IMR-90 (cell line): ENCODE measurements at regions not wholly inside any gene's neighbourhood (a gene's known extent, or its start where the extent isn't known, plus 50 kb on each side); places are given as distances from the start of the nearest gene placed in this dataset.

ENCODE experiments used
- ATAC-seq: fragments of 200-7000 bp; cut with Tn5 transposase; 2 replicates; pipeline ENCODE4 v1.9.1; 2020; ENCODE audit warnings: low read depth, mild to moderate bottlenecking, moderate library complexity
- BruUV-seq: library from RNA; stranded (reverse); fragments of 400-500 nt; replicated peaks from 2 replicates; lab custom pipeline; 2021; lab: Mats Ljungman, UMichigan
- CTCF ChIA-PET: fragments of 300-600 bp; formaldehyde crosslinking; extraction: SDS; loops from one replicate; lab custom pipeline; 2021; ENCODE audit warnings: antibody characterized with exemption; lab: Yijun Ruan, JAX
- POLR2A ChIA-PET: fragments of 300-600 bp; sonication (Branson Sonifier 250); formaldehyde crosslinking; loops from one replicate; lab custom pipeline; 2022; ENCODE audit warnings: antibody characterized with exemption; ENCODE audit not compliant: unreplicated experiment; lab: Charles Lee
- DNase-seq: peaks from one replicate; pipeline ENCODE4 v3.0.0; 2013
- H2AFZ ChIP-seq: replicated peaks from 2 replicates; pipeline ENCODE3; 2013; ENCODE audit warnings: low read length, mild to moderate bottlenecking; ENCODE audit not compliant: poor library complexity
- H2AK5ac ChIP-seq: 2 replicates; pipeline ENCODE4 v1.6.1; 2013; ENCODE audit warnings: low read depth, low read length, inconsistent platforms
- H2AK9ac ChIP-seq: replicated peaks from 2 replicates; pipeline ENCODE3; 2013; ENCODE audit warnings: mild to moderate bottlenecking, low read depth, low read length, moderate library complexity; ENCODE audit not compliant: poor library complexity
- H2BK120ac ChIP-seq: 2 replicates; pipeline ENCODE4 v1.6.1; 2013; ENCODE audit warnings: low read depth, low read length, inconsistent platforms
- H2BK15ac ChIP-seq: 3 replicates; pipeline ENCODE4 v1.6.1; 2013; ENCODE audit warnings: low read depth, low read length, inconsistent platforms
- H2BK20ac ChIP-seq: 2 replicates; pipeline ENCODE4 v1.6.1; 2013; ENCODE audit warnings: low read depth, mild to moderate bottlenecking, inconsistent platforms, low read length, moderate library complexity
- H2BK5ac ChIP-seq: 2 replicates; pipeline ENCODE4 v1.6.1; 2013; ENCODE audit warnings: mild to moderate bottlenecking, low read depth, low read length, inconsistent platforms; ENCODE audit not compliant: poor library complexity, severe bottlenecking
- H3K14ac ChIP-seq: replicated peaks from 2 replicates; pipeline ENCODE4 v1.6.1; 2013; ENCODE audit warnings: low read depth, low read length, inconsistent platforms
- H3K18ac ChIP-seq: 2 replicates; pipeline ENCODE4 v1.6.1; 2013; ENCODE audit warnings: low read depth, low read length, control low read depth
- H3K23ac ChIP-seq: 2 replicates; pipeline ENCODE4 v1.6.1; 2013; ENCODE audit warnings: low read depth, low read length, inconsistent platforms
- H3K27ac ChIP-seq: 2 replicates; pipeline ENCODE4 v1.5.1; 2013; ENCODE audit warnings: mild to moderate bottlenecking, control low read depth, low read length; ENCODE audit not compliant: insufficient read depth
- H3K27me3 ChIP-seq: 2 replicates; pipeline ENCODE4 v1.6.1; 2013; ENCODE audit warnings: low read length; ENCODE audit not compliant: control insufficient read depth, insufficient read depth
- H3K36me3 ChIP-seq: 2 replicates; pipeline ENCODE4 v1.6.1; 2013; ENCODE audit warnings: low read length, mixed read lengths; ENCODE audit not compliant: control insufficient read depth, insufficient read depth
- H3K4ac ChIP-seq: 2 replicates; pipeline ENCODE4 v1.6.1; 2013; ENCODE audit warnings: low read depth, low read length, inconsistent platforms
- H3K4me1 ChIP-seq: 2 replicates; pipeline ENCODE4 v1.6.1; 2013; ENCODE audit warnings: low read length, mixed read lengths; ENCODE audit not compliant: control insufficient read depth, insufficient read depth
- H3K4me2 ChIP-seq: 2 replicates; pipeline ENCODE4 v1.6.1; 2013; ENCODE audit warnings: low read depth, mild to moderate bottlenecking, control low read depth, low read length, moderate library complexity
- H3K4me3 ChIP-seq: 2 replicates; pipeline ENCODE4 v1.5.1; 2013; ENCODE audit warnings: low read depth, mild to moderate bottlenecking, control low read depth, low read length, moderate library complexity; ENCODE audit not compliant: insufficient read depth
- H3K56ac ChIP-seq: 2 replicates; pipeline ENCODE4 v1.6.1; 2013; ENCODE audit warnings: low read length, inconsistent platforms; ENCODE audit not compliant: insufficient read depth; ENCODE audit errors: extremely low read depth
- H3K79me1 ChIP-seq, 2 experiments: 2 replicates each; pipeline ENCODE4 v1.6.1; 2013; ENCODE audit warnings: low read length in 2 of 2, inconsistent platforms in 1 of 2, low read depth in 1 of 2
- H3K9ac ChIP-seq: 2 replicates; pipeline ENCODE4 v1.6.1; 2013; ENCODE audit warnings: low read depth, low read length, control low read depth
- H3K9me1 ChIP-seq: 2 replicates; pipeline ENCODE4 v1.6.1; 2013; ENCODE audit warnings: low read length, inconsistent platforms; ENCODE audit not compliant: insufficient read depth
- H3K9me3 ChIP-seq: 2 replicates; pipeline ENCODE4 v1.6.1; 2013; ENCODE audit warnings: low read length; ENCODE audit not compliant: control insufficient read depth, insufficient read depth
- H4K20me1 ChIP-seq: 2 replicates; pipeline ENCODE4 v1.6.1; 2013; ENCODE audit warnings: low read length, inconsistent platforms; ENCODE audit not compliant: insufficient read depth
- H4K5ac ChIP-seq: 2 replicates; pipeline ENCODE4 v1.6.1; 2013; ENCODE audit warnings: mild to moderate bottlenecking, low read depth, low read length, control low read depth
- H4K8ac ChIP-seq, 2 experiments: 2 replicates each; pipeline ENCODE4 v1.6.1; 2013; ENCODE audit warnings: low read depth in 2 of 2, low read length in 2 of 2, control low read depth in 1 of 2, inconsistent platforms in 1 of 2
- H4K91ac ChIP-seq: 2 replicates; pipeline ENCODE4 v1.6.1; 2013; ENCODE audit warnings: low read depth, low read length, inconsistent platforms; ENCODE audit not compliant: insufficient read depth
- CHD1 ChIP-seq: IDR thresholded peaks from 2 replicates; pipeline ENCODE4 v1.6.1; 2012; ENCODE audit warnings: low read depth, low read length, improper control_type of control experiment
- RAD21 ChIP-seq: IDR thresholded peaks from 2 replicates; pipeline ENCODE4 v1.6.1; 2012; ENCODE audit warnings: low read length, improper control_type of control experiment
- WGBS, 2 experiments: methylation state at CpG; one replicate each; pipeline versions ENCODE4 v1.1.5 to v1.1.7; 2013; ENCODE audit warnings: missing lambda C conversion rate in 2 of 2; ENCODE audit not compliant: insufficient read length in 1 of 2; ENCODE audit errors: extremely low coverage in 2 of 2; 5-methylcytosine and 5-hydroxymethylcytosine counted together
- dilution Hi-C: fragments of 300-500 bp; cut with HindIII; formaldehyde crosslinking; loops from one replicate; pipeline ENCODE4 v1.14.3; 2018; ENCODE audit warnings: low sequenced_read_pairs; ENCODE audit not compliant: unreplicated experiment
- in situ Hi-C: fragments of 300-500 bp; cut with MboI; formaldehyde crosslinking; loops from 3 replicates; pipeline ENCODE4 v1.14.3; 2019; ENCODE audit warnings: low sequenced_read_pairs, inconsistent platforms, mixed read lengths
- intact Hi-C: fragments of 100-400 bp; cut with micrococcal nuclease; formaldehyde crosslinking; loops from 2 replicates; pipeline ENCODE4 v1.10.0; 2022

DNA sequence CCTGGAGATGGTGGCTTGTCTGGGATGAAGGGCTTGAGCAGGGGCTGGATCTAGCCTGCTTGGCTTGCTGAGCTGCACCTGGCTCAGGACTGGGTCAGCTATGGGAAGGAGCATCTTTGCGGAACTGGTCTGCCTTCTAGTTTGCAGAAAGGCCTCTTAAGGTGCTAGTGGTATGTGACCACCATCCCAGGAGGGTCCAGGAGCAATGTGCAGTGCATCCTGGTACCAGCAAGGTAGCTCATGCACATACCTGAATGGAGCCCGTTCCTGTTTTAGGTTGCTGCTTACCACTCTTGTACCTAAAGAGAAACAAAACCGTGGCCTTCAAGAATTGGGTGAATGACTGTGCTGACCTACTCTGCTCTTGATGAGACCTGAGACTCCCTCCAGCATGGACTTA, 118.6 kb upstream of the PELI1 start:
- ATAC-seq: no peak

More for the DNA sequence above, 118.6 kb upstream of the PELI1 start:
- 0 out of 2 replicates have a peak overlapping the region, but pooled peaks have one; percentile 3 for H3K14ac ChIP-seq
- no peak overlapping the region for H3K27ac ChIP-seq
- H3K79me1 ChIP-seq: no peaks in the 10 kb centered on the region
- ChIA-PET POLR2A (interaction anchor here (0.7 kb wide), 1 partner anchor 67 kb away, joined by 3 read pairs; no protein-coding TSS in a partner anchor), CTCF (interaction anchor here (0.6 kb wide), 1 partner anchor 44 kb away, joined by 3 read pairs; no protein-coding TSS in a partner anchor)
- peak overlapping the region; percentile 10; the same call in 1 of the 2 replicates for H3K18ac ChIP-seq
- H3K27me3 ChIP-seq: peaks cover 5% of the 10 kb centered on the region
- H2BK15ac ChIP-seq: peak overlapping the region; percentile 61; the same call in 1 of the 3 replicates
- H3K23ac ChIP-seq: no peak overlapping the region
- dilution Hi-C loops: no loop called here
- H2AK9ac ChIP-seq: no peak overlapping the region
- no peaks in the 10 kb centered on the region for H4K20me1 ChIP-seq
- intact Hi-C loops: loop anchor here (5.0 kb wide), 1 partner anchor 61 kb away; no protein-coding TSS in a partner anchor
- no peak overlapping the region for H4K8ac ChIP-seq
- H3K56ac ChIP-seq: no peak overlapping the region
- H3K9ac ChIP-seq: no peak overlapping the region
- no peak overlapping the region for H4K5ac ChIP-seq
- TF ChIP-seq RAD21: no peak
- no peak for TF ChIP-seq CHD1
- peak overlapping the region; percentile 16; the same call in 1 of the 2 replicates for H2BK120ac ChIP-seq
- no peak overlapping the region; the same call in 1 of the 2 replicates for H2AK5ac ChIP-seq
- H2BK5ac ChIP-seq: no peak overlapping the region
- H3K4me3 ChIP-seq: no peak overlapping the region
- H4K91ac ChIP-seq: no peak overlapping the region
- H3K36me3 ChIP-seq: no peaks in the 10 kb centered on the region
- BruUV-seq: no TSS peak
- H3K4ac ChIP-seq: peak overlapping the region; percentile 11; the same call in 1 of the 2 replicates
- H3K9me3 ChIP-seq: no peaks in the 10 kb centered on the region
- in situ Hi-C loops: no loop called here
- no peaks in the 10 kb centered on the region for H3K9me1 ChIP-seq
- peak overlapping the region; percentile 21; the same call in 1 of the 2 replicates for H3K4me2 ChIP-seq
- H3K4me1 ChIP-seq: 0 out of 2 replicates have a peak, but pooled peaks cover 2% of the 10 kb centered on the region
- H2AFZ ChIP-seq: no peak overlapping the region
- DNase-seq: no peak
- 100% methylated on average over 1 of the region's 3 CpGs; no CpG with 5 or more reads in 1 of the 2 experiments for WGBS, 2 experiments
- H2BK20ac ChIP-seq: peak overlapping the region; percentile 27; the same call in 1 of the 2 replicates
